A549 (cell line): ENCODE measurements at regions not wholly inside any gene's neighbourhood (a gene's known extent, or its start where the extent isn't known, plus 50 kb on each side); places are given as distances from the start of the nearest gene placed in this dataset.

Experiments used
- ATAC-seq, 2 experiments: fragments of 200-7000 bp in 1 of 2; fragments of >200 bp in 1 of 2; cut with Nextera tagmentation in 1 of 2; cut with Tn5 transposase in 1 of 2; 3 replicates each; pipeline versions ENCODE4 v1.8.0 to v1.9.1; 2018 to 2020; ENCODE audit warnings: mild to moderate bottlenecking in 1 of 2, moderate library complexity in 1 of 2
- CTCF ChIA-PET: fragments of 300-600 bp; sonication (Branson Sonifier 250); formaldehyde crosslinking; extraction: SDS; loops from one replicate; lab custom pipeline; 2021; ENCODE audit warnings: antibody characterized with exemption, inconsistent platforms; lab: Yijun Ruan, JAX
- POLR2A ChIA-PET: fragments of 350-600 bp; formaldehyde crosslinking; extraction: SDS; loops from one replicate; lab custom pipeline; 2021; ENCODE audit warnings: antibody characterized with exemption, inconsistent platforms; lab: Yijun Ruan, JAX
- DNase-seq, 2 experiments: peaks; one replicate each; pipeline versions ENCODE4 v3.0.0 to v3.0.0-alpha.2; 2011 to 2016; ENCODE audit warnings: low read depth in 1 of 2, low spot score in 1 of 2
- FAIRE-seq: peaks from 2 replicates; lab custom pipeline; 2011; peaks lifted over from hg19 to GRCh38; lab: Jason Lieb, UNC
- H3K27ac ChIP-seq, 2 experiments: fragments of >200 bp; sonication (Bioruptor Twin); formaldehyde crosslinking; 3 replicates each; pipeline ENCODE4 v1.5.1; 2016 to 2017
- H3K4me1 ChIP-seq: fragments of >200 bp; sonication (Bioruptor Twin); formaldehyde crosslinking; 3 replicates; pipeline ENCODE4 v1.6.1; 2016
- H3K4me2 ChIP-seq: fragments of >200 bp; sonication (Bioruptor Twin); formaldehyde crosslinking; 3 replicates; pipeline ENCODE4 v1.6.1; 2016
- H3K4me3 ChIP-seq: fragments of >200 bp; sonication (Bioruptor Twin); formaldehyde crosslinking; 3 replicates; pipeline ENCODE4 v1.5.1; 2016
- H3K9me3 ChIP-seq: fragments of >200 bp; sonication (Bioruptor Twin); formaldehyde crosslinking; 3 replicates; pipeline ENCODE4 v1.6.1; 2016
- CEBPB ChIP-seq, 2 experiments: fragments of >200 bp in 1 of 2; sonication (Bioruptor Twin) in 1 of 2; formaldehyde crosslinking in 1 of 2; IDR thresholded peaks; 2 replicates each; pipeline ENCODE4 v1.6.1; 2012 to 2016
- FOSB ChIP-seq: fragments of 250-450 bp; sonication (Bioruptor Pico); IDR thresholded peaks from 2 replicates; pipeline ENCODE4 v1.5.0; 2020; ENCODE audit warnings: mild to moderate bottlenecking, moderate library complexity
- FOSL2 ChIP-seq, 2 experiments: fragments of 450-650 bp in 1 of 2; fragments of >200 bp in 1 of 2; sonication (Bioruptor Twin) in 1 of 2; formaldehyde crosslinking; IDR thresholded peaks; 2 replicates each; pipeline versions ENCODE4 v1.5.0 to v1.6.1; 2016 to 2020; ENCODE audit warnings: mild to moderate bottlenecking in 1 of 2, moderate library complexity in 1 of 2
- GATA3 ChIP-seq: IDR thresholded peaks from 2 replicates; pipeline ENCODE4 v1.6.1; 2012; ENCODE audit warnings: borderline replicate concordance
- HDAC2 ChIP-seq: fragments of 200-600 bp; sonication (generic); IDR thresholded peaks from 2 replicates; pipeline ENCODE4 v1.6.1; 2016
- NFE2L2 ChIP-seq: fragments of 150-350 bp; conservative IDR thresholded peaks from 2 replicates; pipeline ENCODE4 v1.6.1; 2014; ENCODE audit warnings: low read length
- RAD21 ChIP-seq, 2 experiments: fragments of >200 bp in 1 of 2; sonication (Bioruptor Twin) in 1 of 2; formaldehyde crosslinking in 1 of 2; IDR thresholded peaks in 1 of 2; conservative IDR thresholded peaks in 1 of 2; 2 replicates in 1 of 2; 3 replicates in 1 of 2; pipeline ENCODE4 v1.6.1; 2012 to 2018; ENCODE audit warnings: inconsistent platforms in 1 of 2
- RNF2 ChIP-seq: fragments of 200-600 bp; sonication (generic); IDR thresholded peaks from 2 replicates; pipeline ENCODE4 v1.6.1; 2016; ENCODE audit warnings: low read depth, mild to moderate bottlenecking, antibody characterized with exemption, moderate library complexity, borderline replicate concordance
- WGBS: methylation state at CpG from one replicate; pipeline ENCODE4 v1.1.6; 2017; ENCODE audit errors: missing lambda C conversion rate; 5-methylcytosine and 5-hydroxymethylcytosine counted together
- TF ChIP-seq, protein P1 (sequence below): fragments of >200 bp; sonication (Bioruptor Twin); formaldehyde crosslinking; IDR thresholded peaks from 3 replicates; pipeline ENCODE4 v1.5.1; 2016
- TF ChIP-seq, protein P2 (sequence below): fragments of 250-450 bp; sonication (Bioruptor Pico); IDR thresholded peaks from 2 replicates; pipeline ENCODE4 v1.5.0; 2020; ENCODE audit warnings: low read depth, mild to moderate bottlenecking, moderate library complexity
- TF ChIP-seq, protein P3 (sequence below): IDR thresholded peaks from 2 replicates; pipeline ENCODE4 v1.6.1; 2012
- TF ChIP-seq, protein P4 (sequence below): IDR thresholded peaks from 2 replicates; pipeline ENCODE4 v1.6.1; 2012

DNA sequence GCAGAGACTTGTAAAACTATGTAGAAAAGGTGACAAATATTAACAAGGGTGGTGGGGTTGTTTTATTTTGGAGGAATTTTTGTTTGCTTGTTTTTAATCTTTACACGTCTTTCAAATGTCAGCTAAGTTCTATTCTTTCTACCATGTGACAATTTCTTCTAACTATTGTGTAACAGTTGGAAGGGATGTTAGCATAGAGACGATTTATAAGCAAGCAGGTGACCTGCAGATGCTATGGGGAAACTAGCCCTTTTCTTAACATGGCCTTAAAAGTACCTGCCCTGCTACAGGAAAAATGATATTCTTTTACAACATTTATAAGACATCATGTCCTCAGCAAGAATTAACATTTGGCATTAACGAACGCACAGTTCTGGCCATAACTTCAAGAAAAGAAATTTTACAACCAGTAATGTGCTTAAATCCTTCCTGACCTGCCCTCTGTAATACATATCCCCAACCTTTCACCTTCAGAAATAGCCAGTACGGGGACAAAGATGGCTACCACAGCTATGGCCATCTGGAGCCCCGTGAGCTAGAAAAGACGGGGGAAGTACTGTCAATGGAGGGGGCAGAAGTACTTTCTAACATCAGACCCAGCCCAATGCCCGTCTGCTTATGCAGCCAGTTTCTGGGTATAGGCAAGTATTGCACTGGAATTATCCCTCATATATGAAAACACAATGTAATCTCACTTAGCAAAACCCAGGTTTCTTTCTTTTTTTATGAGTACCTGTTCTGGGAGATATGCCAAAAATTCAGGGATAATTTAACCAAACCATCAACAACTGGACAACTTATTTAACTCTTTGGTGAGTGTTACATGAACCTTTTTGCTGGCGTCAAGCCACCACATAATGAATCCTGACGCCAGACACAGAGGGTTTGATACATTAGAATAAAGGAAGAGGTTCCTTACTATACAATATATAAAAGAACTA lies 67.7 kb upstream of the NR2F2 start:
- CTCF ChIA-PET: interaction anchor here (1.4 kb wide), 1 partner anchor 64 kb away, joined by 5 read pairs; no protein-coding TSS in a partner anchor
- 84% methylated on average over 10 of the region's 10 CpGs for WGBS
- POLR2A ChIA-PET: no interaction called here
- no peak overlapping the region; a peak in 2 of 6 replicates for H3K27ac ChIP-seq
- no peak overlapping the region for H3K4me3 ChIP-seq
- ATAC-seq (no peak), DNase-seq (no peak), FAIRE-seq (no peak)
- H3K4me2 ChIP-seq: peak overlapping the region; percentile 79
- TF ChIP-seq CEBPB (IDR thresholded peaks at IDR 0.05) (peak in 1 of 2 experiments; percentile 47; a peak in 1 of 4 replicates), FOSL2 (IDR thresholded peaks at IDR 0.05) (no peak), FOSL2 (CRISPR knock-in tag; IDR thresholded peaks at IDR 0.05) (no peak)
- H3K9me3 ChIP-seq: no peaks in the 10 kb centered on the region
- peaks cover 53% of the 10 kb centered on the region for H3K4me1 ChIP-seq

DNA sequence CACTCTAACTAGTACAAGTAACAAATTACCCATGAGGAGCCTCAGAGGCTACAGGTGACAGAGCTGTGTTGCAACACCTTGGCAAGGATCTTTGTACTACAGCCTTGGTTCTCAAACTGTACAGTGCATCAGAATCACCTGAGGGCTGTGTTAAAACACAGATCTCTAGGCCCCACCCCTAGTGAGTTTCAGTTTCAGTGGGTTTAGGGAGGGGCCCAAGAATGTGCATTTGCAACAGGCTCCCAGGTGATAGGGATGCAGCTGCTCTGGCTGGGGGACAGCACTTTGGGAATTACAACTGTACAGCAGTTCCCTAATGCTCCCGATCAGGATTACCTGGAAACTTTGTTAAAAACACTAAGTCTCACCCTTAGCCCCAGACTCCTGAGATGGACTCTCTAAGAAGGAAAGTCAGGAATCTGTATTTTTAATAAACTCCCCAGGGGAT lies 66.1 kb upstream of the NR2F2 start:
- FAIRE-seq (no peak), DNase-seq (peak in 1 of 2 experiments; percentile 16), ATAC-seq (peak; percentile 20 to 50; a peak in 4 of 6 replicates)
- Histone ChIP-seq H3K4me2 (peak overlapping the region; percentile 63), H3K4me1 (peaks cover 63% of the 10 kb centered on the region), H3K9me3 (no peaks in the 10 kb centered on the region), H3K27ac (peak overlapping the region; percentile 27 to 48; a peak in 4 of 6 replicates), H3K4me3 (no peak overlapping the region)
- ChIA-PET CTCF (interaction anchor here (1.0 kb wide), 1 partner anchor 451 kb away, joined by 3 read pairs; no protein-coding TSS in a partner anchor), POLR2A (no interaction called here)
- TF ChIP-seq CEBPB (IDR thresholded peaks at IDR 0.05) (peak; percentile 33 to 74; a peak in 3 of 4 replicates), RNF2 (no peak)
- TF ChIP-seq, protein P1, sequence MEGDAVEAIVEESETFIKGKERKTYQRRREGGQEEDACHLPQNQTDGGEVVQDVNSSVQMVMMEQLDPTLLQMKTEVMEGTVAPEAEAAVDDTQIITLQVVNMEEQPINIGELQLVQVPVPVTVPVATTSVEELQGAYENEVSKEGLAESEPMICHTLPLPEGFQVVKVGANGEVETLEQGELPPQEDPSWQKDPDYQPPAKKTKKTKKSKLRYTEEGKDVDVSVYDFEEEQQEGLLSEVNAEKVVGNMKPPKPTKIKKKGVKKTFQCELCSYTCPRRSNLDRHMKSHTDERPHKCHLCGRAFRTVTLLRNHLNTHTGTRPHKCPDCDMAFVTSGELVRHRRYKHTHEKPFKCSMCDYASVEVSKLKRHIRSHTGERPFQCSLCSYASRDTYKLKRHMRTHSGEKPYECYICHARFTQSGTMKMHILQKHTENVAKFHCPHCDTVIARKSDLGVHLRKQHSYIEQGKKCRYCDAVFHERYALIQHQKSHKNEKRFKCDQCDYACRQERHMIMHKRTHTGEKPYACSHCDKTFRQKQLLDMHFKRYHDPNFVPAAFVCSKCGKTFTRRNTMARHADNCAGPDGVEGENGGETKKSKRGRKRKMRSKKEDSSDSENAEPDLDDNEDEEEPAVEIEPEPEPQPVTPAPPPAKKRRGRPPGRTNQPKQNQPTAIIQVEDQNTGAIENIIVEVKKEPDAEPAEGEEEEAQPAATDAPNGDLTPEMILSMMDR: no peak
- TF ChIP-seq, protein P2, sequence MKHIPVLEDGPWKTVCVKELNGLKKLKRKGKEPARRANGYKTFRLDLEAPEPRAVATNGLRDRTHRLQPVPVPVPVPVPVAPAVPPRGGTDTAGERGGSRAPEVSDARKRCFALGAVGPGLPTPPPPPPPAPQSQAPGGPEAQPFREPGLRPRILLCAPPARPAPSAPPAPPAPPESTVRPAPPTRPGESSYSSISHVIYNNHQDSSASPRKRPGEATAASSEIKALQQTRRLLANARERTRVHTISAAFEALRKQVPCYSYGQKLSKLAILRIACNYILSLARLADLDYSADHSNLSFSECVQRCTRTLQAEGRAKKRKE (CRISPR knock-in tag): no peak
- WGBS: 47% methylated on average over 1 of the region's 1 CpG

DNA sequence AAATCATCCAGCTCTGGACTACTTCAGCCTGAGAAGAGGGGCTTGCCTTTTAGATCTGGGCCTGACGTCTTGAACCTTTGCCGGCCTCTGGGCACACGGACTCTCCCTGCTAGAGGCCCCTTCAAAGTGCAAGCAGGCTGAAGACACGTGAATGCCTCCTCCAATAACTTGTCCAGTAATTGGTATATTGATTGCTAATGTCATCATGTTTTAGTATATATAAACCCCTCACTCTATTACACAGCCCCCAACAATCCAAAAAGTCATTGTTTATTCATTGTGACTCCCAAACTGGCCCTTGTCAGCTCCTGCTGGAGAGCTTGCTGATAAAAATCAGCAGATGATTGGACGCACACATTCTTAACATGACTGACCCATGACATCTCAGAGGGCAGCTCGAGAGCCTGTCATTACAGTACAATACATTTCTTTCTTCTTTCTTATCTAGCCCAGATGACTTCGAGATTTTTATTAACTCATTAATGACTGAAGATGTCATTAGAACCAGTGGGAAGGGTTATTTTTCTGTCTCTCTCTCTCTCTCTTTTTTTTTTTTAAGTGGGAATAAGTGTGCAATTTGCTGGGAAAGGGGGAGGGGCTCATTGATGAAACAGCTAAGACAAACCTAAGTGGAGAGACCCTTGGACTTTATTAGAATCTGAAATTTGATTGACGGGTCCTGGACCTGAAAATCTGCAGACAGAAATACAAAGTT lies 65.5 kb upstream of the NR2F2 start:
- Histone ChIP-seq H3K27ac (peak overlapping the region; percentile 33 to 48; a peak in 4 of 6 replicates), H3K4me1 (peaks cover 69% of the 10 kb centered on the region)
- peak; percentile 23 for FAIRE-seq
- ChIA-PET POLR2A (no interaction called here), CTCF (no interaction called here)
- 21% methylated on average over 8 of the region's 8 CpGs for WGBS
- ATAC-seq: peak; percentile 65 to 90
- peak; percentile 52 to 64 for DNase-seq
- no peak for TF ChIP-seq NFE2L2
- TF ChIP-seq HDAC2: no peak
- no peak for TF ChIP-seq FOSB (CRISPR knock-in tag)
- TF ChIP-seq RAD21 (conservative IDR thresholded peaks at IDR 0.05 in 1 of 2, IDR thresholded peaks at IDR 0.05 in 1 of 2): peak; percentile 10 to 23; a peak in 2 of 5 replicates
- TF ChIP-seq GATA3: peak; percentile 98
- TF ChIP-seq, protein P3, sequence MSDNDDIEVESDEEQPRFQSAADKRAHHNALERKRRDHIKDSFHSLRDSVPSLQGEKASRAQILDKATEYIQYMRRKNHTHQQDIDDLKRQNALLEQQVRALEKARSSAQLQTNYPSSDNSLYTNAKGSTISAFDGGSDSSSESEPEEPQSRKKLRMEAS: peak; percentile 68
- TF ChIP-seq, protein P4, sequence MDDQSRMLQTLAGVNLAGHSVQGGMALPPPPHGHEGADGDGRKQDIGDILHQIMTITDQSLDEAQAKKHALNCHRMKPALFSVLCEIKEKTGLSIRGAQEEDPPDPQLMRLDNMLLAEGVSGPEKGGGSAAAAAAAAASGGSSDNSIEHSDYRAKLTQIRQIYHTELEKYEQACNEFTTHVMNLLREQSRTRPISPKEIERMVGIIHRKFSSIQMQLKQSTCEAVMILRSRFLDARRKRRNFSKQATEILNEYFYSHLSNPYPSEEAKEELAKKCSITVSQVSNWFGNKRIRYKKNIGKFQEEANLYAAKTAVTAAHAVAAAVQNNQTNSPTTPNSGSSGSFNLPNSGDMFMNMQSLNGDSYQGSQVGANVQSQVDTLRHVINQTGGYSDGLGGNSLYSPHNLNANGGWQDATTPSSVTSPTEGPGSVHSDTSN: 0 out of 2 replicates have a peak, but pooled peaks have one; percentile 53
- no peak for TF ChIP-seq FOSL2 (IDR thresholded peaks at IDR 0.05)
- peak; percentile 55 for TF ChIP-seq FOSL2 (CRISPR knock-in tag; IDR thresholded peaks at IDR 0.05)
- TF ChIP-seq, all 56 proteins: peak for 5
- Histone ChIP-seq H3K9me3 (no peaks in the 10 kb centered on the region), H3K4me3 (no peak overlapping the region), H3K4me2 (peak overlapping the region; percentile 63)
